ENCODE measurements at regions not wholly inside any gene's neighbourhood (a gene's known extent, or its start where the extent isn't known, plus 50 kb on each side); places are given as distances from the start of the nearest gene placed in this dataset.
"Not testable (repeated sequence)": the region's sequence is repeated elsewhere in the genome, so short reads cannot be mapped to it uniquely, and the experiment has no call there.

DNA sequence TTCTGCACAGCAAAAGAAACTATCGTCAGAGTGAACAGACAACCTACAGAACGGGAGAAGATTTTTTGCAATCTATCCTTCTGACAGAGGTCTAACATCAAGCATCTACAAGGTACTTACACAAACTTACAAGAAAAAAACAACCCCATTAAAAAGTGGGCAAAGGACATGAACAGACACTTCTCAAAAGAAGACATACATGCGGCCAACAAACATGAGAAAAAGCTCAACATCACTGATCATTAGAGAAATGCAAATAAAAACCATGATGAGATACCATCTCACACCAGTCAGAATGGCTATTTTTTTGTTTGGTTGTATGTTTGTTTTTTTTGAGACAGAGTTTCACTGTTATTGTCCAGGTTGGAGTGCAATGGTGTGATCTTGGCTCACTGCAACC lies 131.5 kb upstream of the MED13 start:
- not testable (repeated sequence) for DNase-seq

DNA sequence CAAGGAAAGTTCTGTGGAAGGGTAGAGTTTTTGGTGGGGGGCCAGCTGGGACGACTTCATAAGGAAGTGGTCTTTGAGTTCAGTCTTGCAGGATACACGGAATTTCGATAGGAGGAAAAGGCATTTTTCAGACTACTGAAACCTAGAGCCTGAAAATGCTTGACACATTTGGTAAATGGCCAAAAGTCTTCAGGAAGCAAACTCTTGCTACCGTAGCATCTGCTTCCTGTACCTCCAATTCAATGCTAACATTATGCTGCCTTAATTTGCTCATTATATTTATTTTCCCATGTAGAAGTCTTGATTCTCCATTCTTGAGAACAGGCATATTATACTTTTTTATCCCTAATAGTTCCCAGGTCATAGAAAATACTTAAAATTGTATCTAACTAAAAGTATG lies 129.3 kb upstream of the MED13 start:
- no peak for DNase-seq

DNA sequence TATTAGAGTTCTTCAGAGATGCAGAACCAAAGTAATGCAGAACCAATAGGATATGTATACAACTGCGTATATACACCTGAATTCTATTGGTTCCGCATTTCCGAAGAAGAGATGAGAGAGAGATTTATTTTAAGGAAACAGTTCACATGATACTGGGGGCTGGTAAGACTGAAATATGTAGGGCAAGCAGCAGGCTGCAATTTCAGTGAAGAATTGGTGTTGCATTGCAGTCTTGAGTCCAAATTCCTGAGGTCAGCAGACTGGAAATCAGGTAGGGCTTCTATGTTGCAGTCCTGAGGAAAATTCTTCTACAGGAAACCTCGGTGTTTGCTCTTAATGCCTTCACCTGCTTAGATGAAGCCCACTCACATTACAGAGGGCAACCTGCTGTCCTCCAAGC lies 128.2 kb upstream of the MED13 start:
- no peak for DNase-seq

DNA sequence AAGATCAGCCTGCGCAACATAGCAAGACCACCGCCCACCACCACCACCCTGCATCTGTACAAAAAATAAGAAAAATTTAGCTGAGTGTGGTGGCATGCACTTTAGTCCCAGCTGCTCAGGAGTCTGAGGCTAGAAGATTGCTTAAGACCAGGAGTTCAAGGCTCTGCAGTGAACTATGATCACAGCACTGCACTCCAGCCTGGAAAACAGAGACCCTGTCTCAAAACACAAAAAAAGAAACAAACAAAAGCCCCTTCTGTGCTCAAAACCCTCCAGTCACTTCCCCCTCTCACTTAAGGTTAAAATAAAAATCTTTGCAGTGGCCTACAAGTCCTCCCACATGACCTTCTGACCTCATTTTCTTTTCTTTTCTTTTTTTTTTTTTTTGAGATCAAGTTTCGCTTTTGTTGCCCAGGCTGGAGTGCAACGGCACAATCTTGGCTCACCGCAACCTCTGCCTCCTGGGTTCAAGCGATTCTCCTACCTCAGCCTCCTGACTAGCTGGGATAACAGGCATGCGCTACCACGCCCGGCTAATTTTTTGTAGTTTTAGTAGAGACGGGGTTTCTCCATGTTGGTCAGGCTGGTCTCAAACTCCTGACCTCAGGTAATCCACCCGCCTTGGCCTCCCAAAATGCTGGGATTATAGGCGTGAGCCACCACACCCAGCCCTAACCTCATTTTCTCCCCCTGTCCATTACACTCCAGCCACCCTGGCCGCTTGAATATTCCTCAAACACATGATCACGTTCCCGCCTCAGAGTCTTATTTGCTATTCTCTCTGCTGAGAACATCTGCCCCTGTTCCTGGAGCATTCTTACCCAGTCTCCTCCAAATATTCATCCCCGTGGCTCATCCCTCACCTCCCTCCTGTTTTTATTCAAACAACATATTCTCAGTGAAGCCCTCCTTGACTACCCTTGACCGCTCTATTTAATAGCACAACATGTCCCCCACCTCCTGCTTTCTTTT lies 126.6 kb upstream of the MED13 start:
- DNase-seq, result peak; percentile 4

DNA sequence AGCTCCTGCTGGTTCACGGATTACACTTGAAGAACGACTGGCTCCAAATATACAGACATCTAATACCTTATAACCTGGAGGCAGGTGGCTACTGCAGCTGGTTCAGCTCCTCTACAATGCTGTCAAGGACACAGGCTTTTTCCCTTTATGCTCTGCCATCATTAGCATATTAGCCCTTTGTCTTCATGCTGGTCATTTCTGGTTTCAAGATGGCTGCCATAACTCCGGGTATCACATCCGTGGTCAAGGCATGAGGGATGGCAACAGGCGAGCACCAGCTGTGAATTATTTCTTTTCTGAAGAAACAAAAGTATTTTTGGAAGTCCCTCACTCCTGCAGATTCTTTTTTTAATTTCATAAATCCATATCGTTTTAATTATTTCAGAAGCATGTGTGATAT lies 124.3 kb upstream of the MED13 start:
- no peak for DNase-seq

DNA sequence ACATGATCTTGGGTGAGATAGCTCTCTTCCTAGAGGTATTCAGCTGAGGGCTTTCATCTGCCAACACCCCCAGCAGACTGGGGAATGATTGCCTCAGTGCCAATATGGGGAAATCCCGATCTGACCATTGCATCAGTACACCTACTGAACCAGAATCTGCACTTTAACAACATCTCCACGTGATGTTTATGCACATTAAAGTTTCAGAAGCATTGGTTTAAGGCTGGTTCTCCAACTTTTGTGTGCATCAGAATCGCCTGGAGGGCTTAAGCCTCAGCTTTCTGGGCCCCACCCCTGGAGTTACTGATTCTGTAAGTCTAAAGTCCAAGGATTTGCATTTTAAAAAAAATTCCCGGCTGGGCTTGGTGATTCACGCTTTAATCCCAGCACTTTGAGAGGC lies 123.6 kb upstream of the MED13 start:
- no peak for DNase-seq

DNA sequence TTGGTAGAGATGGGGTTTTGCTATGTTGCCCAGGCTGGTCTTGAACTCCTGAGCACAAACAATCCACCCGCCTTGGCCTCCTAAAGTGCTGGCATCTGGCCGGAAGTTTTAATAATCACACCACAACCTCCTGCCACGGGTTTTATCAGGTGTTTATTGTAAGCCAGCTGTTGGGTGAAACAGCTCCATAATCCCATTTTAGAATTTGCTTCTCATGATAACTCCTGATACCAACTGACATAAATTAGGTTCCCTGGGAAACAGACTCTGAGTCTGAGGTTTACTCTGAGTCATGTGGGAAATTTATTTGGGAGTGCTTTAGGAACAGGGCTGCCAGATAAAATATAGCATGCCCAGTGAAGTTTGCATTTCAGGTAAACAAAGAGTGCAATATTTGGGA lies 122.6 kb upstream of the MED13 start:
- DNase-seq, result no peak

DNA sequence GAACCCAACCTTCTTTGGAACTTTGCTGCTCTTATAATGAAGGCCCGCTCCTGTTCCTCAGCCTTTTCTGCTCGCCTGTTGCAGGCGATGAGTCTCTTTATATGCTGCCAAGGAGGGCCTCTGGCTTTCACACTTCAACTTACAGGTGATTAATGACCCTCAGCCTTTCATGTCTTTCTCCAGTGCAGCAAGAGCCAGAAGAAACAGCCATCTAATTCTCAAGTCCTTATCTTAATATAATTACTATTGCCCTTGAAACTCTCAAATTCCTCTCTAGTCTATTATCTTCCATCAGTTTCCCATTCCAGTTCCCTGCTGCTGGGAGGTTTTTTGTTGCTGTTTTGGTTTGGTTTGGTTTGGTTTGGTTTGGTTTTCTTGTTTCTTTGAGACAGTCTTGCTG lies 121.8 kb upstream of the MED13 start:
- DNase-seq, result no peak

DNA sequence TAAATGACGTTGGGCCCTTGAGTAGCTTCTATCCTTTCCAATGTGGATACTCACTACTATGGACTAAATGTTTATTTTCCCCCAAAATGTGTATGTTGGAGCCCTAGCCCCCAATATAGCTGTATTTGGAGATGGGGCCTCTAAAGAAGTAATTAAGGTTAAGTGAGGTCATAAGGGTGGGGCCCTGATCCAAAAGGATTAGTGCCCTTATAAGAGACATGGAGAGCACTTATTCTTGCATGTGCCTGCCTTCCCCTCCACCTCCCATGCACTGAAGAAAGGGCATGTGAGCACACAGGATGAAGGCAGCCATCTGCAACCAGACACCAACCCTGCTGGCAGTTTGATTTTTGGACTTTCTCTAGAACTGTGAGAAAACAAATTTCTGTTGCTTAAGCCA lies 115.7 kb upstream of the MED13 start:
- no peak for DNase-seq

DNA sequence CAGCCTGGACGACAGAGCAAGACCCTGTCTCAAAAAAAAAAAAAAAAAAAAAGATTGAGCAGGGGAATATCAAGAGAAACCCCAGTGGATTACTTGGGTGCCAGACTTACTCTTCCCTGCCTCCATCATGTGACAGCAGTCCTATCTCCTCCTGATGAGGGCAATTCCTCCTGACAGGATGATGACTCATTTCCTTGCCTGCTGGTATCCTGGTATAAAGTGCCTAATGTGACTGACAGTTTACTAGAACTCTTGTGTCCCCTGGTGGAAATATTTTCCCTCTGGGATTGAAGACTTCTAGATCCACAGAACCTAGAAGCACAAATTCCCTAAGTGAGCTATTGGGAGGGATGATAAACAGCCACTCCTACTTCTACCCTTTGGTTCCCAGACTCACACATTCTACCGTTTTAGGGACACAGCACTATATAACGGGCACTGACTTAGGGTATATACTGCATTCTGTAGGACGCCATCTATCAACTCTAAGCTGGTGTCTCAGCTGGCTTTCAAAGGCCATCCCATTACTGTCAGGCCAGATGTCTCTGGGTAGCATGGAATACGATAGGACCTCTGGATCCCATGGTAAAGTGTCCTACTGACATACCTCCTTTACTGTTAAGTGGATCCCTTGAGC lies 114.6 kb upstream of the MED13 start:
- peak; percentile 19 for DNase-seq

DNA sequence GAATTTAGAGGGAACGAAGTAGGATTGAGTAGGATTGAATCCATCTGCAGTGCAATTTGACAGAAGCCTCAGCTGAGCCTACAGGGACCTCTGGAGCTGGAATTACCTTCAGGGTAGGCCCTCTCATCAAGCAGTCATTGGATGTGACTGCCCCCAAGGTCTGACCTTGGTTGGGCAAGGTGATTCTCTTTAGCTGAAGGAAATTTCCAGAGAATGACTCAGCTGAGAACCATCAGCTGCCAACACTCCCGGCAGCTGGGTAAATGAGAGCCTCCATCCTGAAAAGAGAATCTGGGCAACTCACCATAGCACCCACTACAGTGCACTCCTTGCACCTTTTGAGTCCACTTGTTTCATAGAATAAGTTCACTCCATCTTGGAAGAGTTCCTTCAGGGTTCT lies 113.5 kb upstream of the MED13 start:
- DNase-seq, result no peak

DNA sequence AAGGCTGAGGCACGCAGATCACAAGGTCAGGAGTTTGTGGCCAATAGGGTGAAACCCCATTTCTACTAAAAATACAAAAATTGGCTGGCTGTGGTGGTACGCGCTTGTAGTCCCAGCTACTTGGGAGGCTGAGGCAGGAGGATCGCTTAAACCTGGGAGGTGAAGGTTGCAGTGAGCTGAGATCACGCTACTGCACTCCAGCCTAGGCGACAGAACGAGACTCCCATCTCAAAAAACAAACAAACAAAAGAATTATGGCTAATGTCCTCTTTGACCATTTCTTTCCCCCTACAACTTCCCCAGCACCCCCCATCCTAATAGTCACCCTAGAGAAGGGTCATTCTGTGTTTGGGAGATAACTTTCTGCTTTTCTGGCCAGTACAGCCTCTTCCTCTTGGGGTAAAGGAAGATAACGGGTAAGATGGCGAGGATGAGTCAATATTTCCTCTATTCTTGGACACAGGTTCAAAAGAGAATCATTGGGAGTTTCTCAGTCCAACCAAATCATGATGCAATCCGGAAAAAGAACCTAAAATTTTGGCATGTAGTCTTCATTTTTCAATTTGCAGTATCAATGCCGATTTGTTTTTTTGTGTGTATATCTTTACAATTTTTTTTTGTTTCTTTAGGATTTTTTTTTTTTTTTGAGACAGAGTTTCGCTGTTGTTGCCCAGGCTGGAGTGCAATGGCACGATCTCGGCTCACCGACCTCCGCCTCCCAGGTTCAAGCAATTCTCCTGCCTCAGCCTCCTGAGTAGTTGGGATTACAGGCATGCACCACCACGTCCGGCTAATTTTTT lies 107.6 kb upstream of the MED13 start:
- DNase-seq, result peak; percentile 60

DNA sequence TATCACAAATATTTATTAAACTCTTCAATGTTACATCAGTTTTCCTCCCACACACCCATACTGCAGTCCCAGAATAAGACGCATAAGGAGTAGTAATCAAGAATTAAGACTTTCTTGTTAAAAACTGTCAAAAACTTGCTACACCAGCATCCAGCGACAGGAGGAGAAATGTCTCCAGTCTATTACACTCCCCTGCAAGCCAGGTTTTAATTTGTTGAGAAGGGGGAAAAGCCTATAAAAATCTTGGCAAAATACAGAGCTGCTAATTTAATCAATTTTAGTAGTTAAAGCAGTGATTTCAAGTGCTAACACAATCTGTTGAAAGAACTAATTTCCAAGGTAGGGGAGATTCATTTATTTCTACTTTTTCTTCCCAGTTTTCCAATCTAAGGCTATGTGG lies 102.0 kb upstream of the MED13 start:
- no peak for DNase-seq

DNA sequence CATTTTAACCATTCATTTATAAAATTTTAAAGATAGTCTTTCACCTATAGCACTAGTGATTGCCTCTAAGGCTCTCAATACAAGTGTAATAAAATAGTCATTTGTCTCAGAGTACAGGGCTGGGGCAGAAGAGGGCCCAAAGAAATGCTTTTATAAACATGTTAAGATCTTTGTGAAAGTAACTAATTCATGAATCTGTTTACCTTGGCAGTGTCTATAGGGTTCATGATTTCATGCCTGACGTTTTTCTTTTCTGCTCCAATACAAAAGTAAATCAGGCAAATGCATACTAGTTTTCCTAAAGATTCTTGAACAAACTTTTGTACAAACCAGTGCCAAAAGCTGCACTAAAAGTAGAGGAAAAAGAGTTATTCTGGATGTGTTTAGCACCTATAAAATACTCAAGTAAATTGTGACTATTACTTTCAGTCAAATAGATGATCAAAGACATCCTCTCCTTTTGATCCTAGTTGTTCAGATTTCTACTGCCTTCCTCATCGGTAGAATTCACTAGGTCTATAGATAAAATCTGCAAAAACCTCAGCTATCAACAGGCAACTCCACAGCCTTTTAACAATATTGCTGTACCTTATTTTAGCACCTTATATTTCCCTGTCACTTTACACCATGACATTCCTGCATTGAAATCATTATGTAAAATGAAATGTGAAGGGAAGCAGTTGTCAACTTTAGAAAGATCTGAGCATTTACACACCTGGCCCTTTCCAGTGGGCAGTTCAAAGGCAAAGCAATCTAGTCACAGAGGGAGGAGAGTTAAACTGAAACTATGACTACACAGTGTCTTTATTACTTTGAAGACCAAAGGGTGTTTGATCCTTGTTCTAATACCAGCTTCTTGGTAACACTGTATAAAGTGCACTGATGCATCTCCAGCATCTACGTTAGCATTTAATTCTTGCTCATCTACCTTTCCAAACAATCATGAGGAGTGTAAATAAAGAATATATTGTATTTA lies 100.0 kb upstream of the MED13 start:
- no peak for DNase-seq

DNA sequence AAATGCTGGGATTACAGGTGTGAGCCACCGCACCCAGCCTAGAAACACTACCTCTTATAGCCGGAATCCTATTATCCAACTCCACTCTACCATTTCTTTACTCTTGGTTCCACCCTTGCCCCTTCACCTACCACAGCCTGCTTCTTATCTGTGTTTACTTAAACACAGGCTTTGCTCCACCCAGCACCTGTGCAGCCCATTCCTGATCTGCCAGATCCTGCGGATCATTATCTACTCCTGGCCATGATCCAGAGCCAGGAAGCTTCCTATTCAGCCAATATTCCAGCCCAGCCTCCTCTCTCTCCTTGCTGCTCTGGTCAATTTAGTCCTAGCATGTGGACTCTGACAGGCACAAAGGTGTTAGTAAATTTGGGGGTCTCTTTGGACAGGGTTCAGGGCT lies 98.8 kb upstream of the MED13 start:
- no peak for DNase-seq

DNA sequence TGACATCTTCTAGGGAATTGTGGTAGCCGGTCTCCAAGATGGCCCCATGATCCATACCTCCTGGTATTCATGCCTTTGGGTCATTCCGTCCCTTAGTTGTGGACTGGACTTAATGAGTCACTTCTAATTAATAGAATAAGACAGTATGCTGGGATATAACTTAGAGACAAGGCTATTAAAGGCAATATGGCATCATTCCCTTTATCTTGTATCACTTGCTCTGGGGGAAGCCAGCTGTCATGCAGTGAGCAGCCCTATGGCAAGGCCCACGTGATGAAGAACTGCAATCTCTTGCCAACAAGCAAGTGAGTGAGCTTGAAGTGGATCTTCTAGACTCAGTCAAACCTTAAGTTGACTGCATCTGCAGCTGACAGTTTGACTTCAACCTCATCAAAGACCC lies 97.8 kb upstream of the MED13 start:
- no peak for DNase-seq

DNA sequence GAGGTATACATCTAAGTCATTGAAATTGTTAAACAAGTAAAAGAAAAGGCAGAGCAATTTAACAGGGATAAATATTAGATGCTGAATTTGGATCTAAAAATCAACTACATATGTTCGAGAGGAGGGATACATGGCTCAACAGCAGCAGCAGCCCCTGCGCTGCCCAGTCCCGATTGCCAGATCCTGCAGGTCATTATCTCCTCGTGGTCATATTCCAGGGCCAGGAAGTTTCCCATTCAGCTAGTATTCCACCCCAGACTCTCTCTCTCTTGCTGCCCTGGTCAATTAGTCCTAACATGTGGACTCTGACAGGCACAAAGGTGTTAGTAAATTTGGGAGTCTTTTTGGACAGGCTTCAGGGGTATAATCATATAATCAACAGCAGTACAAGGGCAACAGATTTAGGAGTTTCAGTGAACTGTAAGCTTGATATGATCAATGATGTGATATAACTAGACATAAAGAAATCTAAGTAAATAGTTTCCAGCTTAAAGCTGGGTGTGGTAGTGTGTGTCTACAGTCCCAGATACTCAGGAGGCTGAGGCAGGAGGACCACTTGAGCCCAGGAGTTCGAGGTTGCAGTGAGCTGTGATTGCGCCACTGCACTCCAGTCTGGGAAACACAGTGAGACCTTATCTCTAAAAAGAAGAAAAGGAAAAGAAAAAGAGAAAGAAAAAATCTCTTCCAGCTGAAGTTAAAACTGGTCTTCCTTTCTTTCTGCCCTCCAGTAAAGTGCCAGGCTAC lies 96.5 kb upstream of the MED13 start:
- no peak for DNase-seq

DNA sequence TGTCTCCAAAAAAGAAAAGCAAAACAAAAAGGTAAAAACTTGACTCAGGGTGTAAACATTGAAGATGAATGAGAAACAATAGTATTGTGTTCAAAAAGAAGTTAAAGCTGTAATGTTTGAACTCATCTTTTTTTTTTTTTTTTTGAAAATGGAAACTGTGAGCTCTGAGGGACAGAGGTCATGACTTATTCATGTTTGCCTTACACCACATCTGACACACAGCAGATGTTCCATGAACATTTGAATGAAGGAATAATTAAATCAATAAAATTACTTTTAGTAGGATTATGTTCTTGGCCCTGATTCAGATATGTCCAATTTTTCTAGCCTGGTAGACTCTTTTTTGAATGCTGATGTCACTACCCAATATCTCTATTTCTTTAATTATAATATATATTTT lies 95.7 kb upstream of the MED13 start:
- DNase-seq, result no peak

DNA sequence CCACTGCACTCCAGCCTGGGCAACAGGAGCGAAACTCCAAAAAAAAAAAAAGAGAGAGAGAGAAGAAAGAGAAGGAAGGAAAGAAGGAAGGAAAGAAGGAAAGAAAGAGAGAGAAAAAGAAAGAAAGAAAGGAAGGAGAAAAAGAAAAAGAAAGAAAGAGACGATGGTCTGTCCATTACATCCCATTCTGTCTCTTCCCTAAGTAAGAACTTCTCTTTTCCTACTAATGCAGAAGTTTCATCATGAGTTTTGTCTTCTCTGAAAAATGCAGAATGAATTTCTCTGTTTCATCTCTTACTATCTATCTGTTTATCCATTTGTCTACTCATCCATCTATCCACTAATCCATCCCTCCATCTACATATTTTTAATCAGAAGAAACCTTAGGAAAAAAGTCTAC lies 94.9 kb upstream of the MED13 start:
- DNase-seq, result no peak

DNA sequence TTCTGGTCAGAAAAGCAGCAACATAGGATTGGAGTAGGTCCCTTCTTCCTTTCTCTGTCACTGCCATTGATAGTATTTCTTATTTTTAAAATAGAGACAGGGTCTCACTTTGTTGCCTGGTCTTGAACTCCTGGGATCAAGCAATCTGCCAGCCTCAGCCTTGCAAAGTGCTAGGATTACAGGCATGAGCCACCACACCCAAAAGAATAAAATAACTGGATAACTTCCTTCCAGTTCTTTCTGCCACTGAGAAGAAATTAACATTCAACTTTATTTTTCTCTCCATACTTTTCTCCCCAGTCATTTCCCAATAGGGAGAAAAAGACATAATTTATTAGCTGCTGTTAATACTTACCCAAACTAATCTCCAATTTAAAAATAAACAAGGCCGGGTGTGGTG lies 91.9 kb upstream of the MED13 start:
- no peak for DNase-seq

DNA sequence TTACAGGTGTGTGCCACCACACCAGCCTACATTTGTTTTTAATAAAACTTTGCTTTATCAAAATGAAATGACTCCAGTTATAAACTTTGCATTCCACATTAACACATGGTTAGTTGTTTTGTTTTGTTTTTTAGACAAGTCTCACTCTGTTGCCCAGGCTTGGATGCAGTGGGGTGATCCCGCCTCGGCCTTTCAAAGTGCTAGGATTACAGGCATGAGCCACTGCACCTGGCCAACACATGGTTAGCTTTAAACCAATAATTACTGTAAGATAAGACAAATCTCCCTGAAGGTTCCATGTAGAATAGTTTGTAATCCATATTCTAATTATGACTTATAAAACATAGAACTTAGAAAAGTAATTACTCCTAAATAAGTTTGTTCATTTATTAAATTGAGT lies 89.8 kb upstream of the MED13 start:
- no peak for DNase-seq

DNA sequence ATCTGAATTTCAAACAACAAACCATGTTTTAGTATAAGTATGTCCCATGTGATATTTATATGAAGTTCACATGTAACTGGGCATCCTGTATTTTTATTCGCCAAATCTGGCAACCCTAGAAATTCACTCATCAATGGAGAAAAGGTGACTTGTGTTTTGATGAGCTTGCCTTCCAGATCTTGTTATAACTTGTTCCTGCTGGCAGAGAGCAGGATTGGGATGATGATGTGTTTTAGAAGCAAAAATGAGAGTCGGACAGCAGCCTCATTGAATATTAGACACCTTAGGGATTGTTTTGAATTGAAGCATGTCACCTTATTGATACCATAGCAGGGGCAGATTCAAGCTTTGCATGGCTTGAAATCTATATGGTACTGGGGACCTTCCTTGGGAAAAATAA lies 85.4 kb upstream of the MED13 start:
- no peak for DNase-seq

Measured in MV-4-11 (cell line).